ENCODE measurements at regions not wholly inside any gene's neighbourhood (a gene's known extent, or its start where the extent isn't known, plus 50 kb on each side); places are given as distances from the start of the nearest gene placed in this dataset.

DNA sequence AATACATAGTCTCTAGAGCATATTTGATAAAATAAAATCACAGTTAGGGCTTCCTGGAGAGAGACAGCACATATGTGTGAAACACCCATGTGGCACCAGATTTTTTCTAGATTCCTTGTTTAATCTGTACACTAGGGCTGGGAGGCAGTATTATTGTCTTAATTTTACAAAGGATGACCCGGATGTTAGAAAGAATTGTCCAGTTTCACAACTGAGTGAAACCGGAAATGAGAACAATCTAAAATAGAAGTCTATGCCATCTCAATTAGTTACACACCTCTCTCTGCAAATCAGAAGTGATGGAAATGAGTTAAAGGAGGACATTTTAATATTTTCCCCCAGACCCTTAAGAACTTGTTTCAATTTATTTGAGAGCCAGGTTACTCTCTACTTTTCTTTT, 463.7 kb upstream of the DSEL start:
- DNase-seq (ENCODE audit: low read depth, low spot score), result no peak

DNA sequence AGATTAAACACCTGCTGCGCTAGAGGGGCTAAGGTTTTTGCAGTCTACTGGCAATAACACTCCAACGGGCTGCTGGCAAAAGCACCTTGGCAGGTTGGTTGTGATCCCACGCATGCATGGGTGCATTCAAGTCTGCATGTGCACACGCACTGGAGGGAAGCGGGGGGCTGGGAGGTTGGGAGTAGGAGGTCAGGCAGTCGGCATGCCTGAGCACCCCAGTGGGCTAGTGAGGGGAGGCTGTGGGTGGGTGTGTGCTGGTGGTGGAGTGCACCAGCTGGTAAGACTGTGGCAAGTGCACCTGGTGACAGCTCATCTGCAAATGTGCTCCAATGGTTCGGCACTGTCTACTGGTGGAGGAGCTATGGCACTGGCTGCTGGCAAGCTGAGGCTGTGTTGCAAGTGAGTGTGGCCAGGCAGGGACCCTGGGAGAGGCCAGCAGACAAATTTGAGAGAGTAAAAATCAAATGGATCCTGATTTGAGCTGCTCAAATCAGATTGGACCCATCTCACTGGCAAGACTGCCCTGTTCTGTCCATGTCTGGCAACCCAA, 460.6 kb upstream of the DSEL start:
- no peak for DNase-seq (ENCODE audit: low read depth, low spot score)

DNA sequence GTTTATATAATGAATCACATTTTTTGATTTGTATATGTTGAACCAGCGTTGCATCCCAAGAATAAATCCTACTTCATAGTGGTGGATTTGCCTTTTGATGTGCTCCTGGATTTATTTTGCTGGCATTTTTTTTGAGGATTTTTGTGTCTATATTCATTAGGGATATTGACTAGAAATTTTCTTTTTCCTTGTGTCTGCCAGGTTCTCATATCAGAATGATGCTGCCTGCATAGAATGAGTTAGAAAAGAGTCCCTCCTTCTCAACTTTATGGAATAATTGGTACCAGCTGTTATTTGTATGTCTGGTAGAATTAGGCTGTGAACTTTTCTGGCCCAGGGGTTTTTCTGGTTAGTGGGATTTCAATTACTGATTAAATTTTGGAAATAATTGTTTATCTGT, 457.4 kb upstream of the DSEL start:
- no peak for DNase-seq (ENCODE audit: low read depth, low spot score)

DNA sequence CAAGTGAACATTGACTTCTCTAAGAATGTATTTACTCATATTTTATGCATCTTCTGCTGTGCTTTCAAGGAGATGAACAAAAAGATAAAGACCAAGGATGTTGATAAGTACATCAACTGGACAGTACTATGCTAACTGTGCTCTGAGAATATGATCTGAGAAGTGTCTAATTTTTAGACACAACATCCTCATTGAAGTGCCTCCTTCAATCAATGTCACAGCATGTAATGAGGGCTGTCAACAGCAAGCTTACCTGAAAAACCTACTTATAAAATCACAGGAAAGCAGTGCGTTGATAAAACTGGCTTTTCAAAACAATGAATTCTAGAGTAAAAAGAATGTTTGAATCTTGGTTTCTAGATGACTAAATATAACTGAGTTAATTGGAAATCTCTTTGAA, 452.9 kb upstream of the DSEL start:
- DNase-seq (ENCODE audit: low read depth, low spot score), result no peak

DNA sequence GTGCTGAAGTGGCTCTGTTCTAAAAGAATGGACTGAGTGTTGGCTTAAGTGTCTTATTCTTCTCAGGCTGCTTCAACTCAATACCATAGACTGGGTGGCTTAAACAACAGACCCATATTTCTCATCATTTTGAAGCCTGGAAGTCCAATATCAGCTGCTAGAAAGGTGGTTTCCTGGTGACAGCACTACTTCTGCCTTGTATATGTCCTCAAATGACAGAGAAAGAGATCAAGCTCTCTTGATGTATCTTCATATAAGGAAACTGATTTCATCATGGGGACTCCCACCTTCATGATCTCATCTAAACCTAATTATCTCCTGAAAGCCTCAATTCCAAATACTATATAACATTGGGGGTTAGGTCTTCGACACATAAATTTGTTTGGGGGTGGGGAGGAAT, 449.7 kb upstream of the DSEL start:
- DNase-seq (ENCODE audit: low read depth, low spot score), result no peak

DNA sequence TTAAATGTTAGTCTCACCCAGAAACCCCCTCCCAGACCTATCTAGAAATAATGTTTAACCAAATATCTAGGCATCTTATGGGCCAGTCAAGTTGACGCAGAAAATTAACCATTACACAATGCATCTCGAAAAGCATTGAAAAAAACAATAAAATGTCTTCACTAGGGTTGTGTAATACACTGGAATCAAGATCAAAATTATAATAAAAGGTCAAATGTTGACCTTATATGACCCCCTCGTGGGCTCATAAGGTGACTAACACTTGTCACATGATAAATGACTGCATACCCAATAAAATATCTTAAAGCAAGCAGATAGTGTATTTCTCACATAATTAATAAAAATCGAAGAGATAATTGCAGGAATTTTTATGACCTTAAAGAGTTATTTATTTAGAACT, 447.9 kb upstream of the DSEL start:
- no peak for DNase-seq (ENCODE audit: low read depth, low spot score)

DNA sequence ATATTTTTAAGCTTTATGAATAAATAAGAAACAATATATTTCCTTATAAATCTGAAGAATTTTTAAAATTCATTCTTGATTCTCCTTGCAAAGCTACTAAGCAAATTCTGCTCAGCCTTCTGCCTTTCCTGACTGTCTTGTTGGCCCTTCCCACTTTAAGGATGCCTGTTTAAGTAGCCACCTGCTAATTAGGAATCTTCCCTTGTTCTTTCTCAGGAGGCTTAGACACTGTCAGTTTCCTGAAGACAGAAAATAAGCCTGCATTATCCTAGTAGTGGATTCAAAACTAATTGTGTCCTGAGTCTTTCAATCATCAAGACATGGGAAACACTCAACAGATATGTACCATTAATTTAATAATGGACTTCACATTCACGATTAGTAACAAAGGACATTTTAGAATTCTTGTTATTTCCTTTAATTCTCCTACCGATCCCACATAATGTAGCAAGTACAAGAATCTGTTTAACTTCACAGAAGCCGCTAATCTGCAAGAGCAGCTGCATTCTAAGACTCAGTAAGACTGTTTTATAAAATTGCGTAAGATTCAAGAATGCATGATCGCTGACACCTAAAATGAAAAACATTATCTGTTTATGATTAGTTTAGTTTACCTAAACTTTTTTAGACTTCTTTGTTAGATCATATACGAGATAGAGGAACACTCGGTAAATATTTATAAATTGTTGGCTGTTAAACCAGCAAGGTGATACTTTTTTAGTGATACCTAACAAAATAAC, 445.4 kb upstream of the DSEL start:
- DNase-seq (ENCODE audit: low read depth, low spot score), result no peak

DNA sequence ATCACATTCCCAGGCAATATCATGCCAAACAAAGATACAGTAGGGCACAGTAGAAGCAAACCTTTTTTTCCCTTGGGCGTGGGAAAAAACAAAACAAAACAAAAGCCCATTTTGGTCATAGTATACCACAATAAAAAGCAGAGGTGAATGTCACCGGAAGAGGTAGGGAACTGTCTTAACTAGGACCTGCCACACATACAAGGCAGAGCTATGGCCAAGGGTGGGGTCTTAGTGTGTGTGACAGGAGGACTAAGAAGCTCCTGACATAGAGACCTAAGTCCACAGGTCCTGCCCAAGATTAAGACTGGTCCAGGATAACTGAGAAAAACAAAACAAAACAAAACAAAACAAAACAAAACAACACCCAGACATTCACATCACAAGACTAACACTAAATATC, 441.2 kb upstream of the DSEL start:
- DNase-seq (ENCODE audit: low read depth, low spot score), result no peak

DNA sequence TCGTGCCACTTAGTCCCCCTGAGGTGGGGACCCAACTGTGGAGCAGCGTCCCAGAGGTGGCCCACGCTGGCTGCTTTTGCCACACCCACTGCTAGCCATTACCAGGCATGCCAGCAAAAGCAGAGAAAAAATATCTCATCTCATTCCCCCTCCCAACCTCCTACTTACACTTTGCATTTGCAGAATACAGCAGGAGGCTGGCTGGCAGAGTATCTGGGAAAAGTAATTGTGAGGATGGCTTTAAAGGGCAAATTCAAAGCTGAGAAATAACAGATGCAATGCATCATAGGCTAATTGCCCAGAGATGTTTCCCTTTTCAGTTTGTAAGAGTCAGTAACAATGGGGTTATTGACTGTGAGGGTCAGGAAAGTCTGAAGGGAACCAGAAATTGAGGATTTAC, 438.1 kb upstream of the DSEL start:
- DNase-seq (ENCODE audit: low read depth, low spot score), result no peak

DNA sequence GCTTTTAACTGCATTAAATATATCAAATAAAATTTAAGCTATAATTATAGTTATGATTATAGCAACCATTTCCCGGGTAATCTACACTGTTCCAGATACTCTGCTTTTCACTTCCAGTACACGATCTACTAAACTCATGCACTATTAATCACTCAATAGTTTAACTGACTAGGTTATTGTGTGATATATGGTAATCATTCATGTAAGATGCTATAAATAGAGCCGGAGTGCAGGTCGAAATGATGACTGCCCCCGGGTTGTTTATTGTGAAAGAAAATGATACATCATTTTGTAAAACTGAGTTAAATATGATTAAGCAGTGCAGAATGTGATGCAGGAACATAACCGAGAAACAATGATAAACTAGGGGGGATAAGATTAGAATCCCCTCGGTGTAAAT, 434.6 kb upstream of the DSEL start:
- DNase-seq (ENCODE audit: low read depth, low spot score), result no peak

DNA sequence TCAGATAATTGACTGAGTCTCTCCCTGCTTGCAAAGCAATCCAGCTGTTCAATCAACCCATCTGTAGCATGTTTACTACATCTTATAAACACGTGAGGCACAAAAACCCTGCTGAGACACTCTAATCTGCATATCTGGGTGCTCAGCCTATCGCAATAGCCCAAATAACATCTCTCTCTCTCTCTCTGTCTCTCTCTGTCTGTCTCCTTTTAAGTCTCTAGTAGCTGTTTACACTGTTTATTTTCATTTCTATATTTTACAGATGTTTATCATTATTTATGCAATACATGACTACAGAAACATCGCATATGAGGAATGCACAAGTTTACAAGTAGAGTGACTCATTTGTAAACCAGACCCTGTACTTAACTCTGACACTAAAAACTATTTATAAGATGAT, 422.1 kb upstream of the DSEL start:
- DNase-seq (ENCODE audit: low read depth, low spot score), result no peak

DNA sequence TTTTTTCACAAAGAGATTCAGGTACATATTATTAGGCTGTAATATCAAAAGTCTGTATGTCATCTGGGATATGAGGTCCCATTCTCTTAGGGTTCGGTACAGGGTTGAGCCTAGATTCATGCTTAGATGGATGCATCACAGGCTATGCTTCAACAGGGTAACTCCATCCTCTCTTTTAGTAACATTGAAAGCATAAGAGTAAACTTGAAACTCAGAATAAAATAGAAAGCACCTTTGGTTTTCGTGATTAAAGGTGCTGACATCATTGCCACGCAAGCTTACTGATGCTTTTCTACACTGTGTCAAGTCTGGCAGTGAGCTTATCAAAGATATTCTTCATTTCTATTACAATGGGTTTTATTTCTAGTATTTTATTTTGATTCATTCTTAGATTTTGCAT, 419.1 kb upstream of the DSEL start:
- no peak for DNase-seq (ENCODE audit: low read depth, low spot score)

DNA sequence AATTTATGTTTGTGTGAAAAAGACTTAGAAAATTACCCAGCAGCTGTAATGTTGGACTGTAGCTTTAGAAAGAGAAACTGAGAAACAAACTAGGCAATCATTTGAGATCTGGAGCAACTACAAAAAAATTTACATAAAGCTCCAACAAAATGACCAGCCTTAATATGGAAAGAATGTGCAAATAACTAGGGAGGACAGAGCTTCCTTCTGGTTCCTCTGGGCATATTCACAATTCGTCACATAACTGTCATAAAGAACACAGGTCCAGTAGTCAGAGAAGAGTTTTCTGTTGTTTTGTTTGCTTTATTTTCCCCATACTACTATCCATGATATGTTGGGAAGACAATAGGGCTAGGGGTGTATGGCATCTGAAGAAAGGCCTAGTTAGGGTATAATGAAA, 416.8 kb upstream of the DSEL start:
- no peak for DNase-seq (ENCODE audit: low read depth, low spot score)

DNA sequence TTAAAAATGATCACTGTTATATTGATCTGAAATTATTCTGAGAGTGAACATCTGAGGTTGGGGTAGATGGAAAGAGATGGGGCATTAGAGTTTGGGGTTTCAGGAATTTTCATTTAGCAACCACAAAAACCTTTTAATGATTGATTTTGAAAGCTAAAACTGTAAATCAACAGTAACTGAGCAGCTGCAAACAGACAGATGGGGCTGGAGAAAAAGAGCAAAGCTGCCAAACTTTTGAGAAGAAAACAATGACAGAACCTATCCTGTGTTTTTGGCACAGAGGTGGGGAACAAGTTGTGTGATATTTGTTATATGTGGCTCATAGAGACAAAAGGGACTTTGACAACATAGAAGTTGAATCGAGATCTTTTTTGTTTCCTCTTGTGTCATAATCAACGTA, 415.8 kb upstream of the DSEL start:
- DNase-seq (ENCODE audit: low read depth, low spot score), result no peak

DNA sequence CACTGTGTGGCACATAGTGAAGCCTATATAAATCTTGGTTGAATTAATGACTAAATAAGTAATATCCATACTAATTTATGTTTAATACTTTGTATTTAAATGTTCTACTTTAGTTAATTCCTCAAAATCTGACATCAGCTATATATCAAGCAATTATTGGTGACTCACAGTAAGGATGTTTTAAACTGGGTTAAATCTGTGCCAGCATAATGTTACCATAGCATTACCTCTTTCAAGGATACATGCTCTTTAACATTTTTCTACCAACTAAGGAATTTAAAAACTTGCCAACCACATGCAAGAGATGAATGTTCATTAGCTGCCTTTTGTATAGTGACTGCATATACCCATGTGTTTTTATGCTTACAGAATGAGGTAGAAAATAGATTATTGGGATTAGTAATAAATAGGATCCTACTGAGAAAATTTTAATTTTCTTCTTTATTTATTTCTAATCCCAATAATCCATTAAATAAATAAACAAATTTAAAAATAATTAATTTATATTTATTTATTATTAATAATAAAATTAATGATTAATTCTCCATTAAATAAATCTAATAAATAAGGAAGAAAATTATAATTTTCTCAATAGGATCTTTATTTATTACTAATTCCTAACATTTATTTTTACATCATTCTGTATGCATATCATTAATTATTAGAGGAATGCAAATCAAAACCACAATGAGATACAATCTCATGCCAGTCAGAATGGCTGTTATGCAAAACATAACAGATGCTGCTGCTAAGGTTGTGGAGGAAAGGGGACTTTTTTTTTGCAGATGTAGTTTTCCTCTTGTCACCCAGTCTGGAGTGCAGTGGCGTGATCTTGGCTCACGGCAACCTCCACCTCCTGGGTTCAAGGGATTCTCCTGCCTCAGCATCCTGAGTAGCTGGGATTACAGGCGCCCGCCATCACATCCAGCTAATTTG, 410.7 kb upstream of the DSEL start:
- DNase-seq (ENCODE audit: low read depth, low spot score), result no peak

DNA sequence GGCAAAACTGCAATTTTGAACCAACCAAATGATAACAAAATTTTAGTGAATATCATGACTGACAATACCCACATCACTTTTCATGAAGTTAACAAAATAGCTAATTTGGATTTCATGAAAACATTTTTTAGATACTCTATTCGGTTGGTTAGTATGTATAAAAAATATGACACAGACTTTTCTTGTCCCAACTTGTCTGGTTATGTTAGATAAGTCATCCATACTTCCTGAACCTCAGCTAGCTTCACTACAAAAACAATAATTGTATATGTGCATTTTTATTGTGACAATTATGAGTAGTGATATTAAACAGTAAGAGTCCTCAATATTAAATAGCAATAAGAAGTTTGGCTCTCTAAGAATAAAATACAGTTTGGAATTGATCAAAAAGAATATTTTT, 408.1 kb upstream of the DSEL start:
- no peak for DNase-seq (ENCODE audit: low read depth, low spot score)

DNA sequence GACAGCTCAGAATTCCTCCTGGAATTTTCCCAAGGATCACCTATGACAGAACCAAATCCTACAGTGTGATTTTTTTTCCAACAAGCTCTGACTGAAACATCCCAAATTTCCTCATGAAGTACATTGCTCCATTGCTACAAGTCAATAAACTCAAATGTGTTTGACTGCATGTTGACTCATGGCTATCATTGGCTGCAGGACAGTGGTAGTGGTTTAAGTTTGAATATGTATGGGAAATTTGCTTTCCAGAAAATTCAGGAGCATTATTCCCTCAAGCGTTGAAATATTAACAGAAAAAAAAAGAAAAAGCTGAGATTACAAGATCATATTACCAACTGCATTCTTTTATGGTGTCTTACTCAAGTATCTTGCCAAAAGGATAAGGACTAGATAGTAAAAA, 402.8 kb upstream of the DSEL start:
- no peak for DNase-seq (ENCODE audit: low read depth, low spot score)

DNA sequence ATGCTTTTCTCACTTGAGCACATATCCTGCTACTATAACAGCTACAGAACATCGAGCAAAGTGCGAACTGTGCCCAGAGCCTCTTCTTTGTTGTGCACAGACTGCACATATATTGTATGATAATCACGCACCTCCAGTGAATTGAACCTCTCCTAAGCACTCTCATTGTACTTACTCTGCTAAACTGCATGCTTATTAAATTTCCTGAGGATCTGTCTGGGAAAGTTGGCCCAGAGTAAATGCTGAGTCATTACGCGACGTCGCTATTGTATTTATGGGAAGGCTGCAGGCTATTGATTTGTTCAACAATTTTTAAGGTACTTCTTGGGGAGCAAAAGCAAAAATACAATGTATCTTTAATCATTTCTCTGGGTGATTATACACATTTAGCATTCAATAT, 399.6 kb upstream of the DSEL start:
- DNase-seq (ENCODE audit: low read depth, low spot score), result no peak

DNA sequence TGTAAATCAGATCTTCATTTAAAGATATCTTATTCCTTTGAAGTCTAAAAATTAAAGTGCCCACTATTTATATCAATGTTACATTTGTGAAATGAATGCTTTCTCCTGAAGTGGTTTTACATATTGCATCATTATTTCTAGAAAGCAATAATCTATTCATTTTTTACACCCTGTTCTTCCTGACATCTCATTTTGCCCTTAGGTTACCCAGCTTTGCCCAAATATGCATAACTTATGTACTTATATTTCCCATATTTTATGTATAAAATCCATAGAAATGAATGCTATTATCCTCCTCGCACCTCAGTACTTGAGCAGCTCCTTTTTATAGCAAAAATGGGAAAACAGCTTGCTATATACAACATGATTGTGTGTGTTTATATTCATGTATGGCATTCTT, 396.5 kb upstream of the DSEL start:
- DNase-seq (ENCODE audit: low read depth, low spot score), result no peak

DNA sequence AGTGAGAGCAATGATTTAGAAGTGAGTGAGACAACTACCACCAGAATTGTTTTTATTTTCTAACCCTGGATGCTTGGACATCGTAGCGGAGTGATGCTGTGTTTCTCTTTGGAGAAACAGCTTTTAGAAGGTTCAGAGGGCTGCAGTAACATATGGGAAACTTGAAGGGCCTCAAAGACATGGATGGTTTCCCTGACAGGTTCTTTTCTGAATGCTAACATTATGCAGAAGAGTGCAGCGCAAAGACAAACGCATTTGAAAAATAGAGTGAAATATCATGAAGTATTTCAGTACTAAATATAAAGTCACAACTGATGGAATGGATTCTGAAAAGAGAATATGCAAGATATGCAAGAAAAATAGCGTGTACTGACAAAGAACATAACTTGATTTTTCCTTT, 385.1 kb upstream of the DSEL start:
- no peak for DNase-seq (ENCODE audit: low read depth, low spot score)

DNA sequence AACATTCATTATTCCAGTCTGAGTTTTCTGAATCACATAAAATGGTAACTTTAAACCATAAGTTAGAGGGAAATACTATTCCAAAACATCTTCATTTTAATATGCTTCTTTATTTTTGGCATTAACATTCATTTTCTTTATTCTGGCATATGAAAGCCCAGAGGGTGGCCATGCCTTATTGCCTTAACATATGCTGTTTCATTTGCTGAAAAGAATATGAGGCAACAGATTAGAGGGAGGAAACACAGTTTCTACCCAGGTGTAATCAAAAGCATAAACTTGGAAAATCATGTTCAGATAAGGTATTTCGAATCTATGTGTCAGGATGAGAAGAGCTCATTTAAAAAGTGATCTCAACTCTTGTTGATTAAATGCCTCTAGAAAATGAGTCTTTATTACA, 379.9 kb upstream of the DSEL start:
- no peak for DNase-seq (ENCODE audit: low read depth, low spot score)

DNA sequence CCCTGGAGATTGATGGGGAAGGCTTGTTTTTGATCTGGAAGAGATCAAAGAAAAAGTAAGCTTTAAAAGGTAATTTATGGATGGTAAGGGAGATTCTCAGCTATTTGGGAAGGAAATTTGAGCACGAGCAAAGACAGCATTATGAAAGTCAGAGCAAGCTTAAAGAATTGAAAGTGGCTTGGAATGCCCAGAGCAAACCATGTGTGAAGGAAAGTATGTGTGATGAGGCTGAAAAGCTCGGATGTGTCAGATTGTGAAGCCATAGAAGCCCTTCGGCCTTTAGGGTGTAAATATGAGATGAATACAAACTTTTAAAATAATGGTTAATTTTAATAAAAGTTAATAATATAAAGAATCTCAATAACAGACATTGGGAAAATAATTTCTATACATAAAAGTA, 377.4 kb upstream of the DSEL start:
- DNase-seq (ENCODE audit: low read depth, low spot score), result no peak

DNA sequence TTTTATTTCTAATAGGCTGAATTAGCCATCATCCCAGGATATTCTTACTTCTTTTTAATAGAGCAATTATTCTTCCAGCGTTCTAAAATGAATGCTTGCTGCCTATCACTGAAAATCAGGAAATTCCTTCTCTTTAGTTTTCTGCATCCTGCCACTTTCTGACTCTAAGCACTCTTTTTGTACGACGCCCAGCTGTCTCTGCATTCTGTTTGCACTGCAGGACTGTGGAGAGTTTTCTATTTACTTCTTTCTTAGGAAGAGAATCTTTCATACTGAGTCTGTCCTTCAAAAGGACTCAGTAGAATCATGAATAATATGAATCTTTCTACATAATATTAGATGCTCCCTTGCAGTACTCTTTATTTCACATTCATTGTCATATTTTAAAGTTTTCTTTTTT, 360.4 kb upstream of the DSEL start:
- DNase-seq (ENCODE audit: low read depth, low spot score), result no peak
